Common myeloid progenitor, CD34-positive (primary cell): ENCODE measurements at regions not wholly inside any gene's neighbourhood (a gene's known extent, or its start where the extent isn't known, plus 50 kb on each side); places are given as distances from the start of the nearest gene placed in this dataset.

Experiments
- CTCF ChIA-PET: fragments of 350-600 bp; sonication (Branson Sonifier 250); formaldehyde crosslinking; loops from one replicate; lab custom pipeline; 2021; ENCODE audit warnings: antibody characterized with exemption; lab: Charles Lee
- POLR2A ChIA-PET: fragments of 350-600 bp; sonication (Branson Sonifier 250); formaldehyde crosslinking; loops from one replicate; lab custom pipeline; 2021; ENCODE audit warnings: antibody characterized with exemption; lab: Charles Lee
- DNase-seq, 3 donors: peaks; one replicate each; pipeline versions ENCODE4 v3.0.0 to v3.0.0-alpha.2; 2013
- H3K27ac ChIP-seq, 2 experiments: 1 replicate in 1 of 2; 2 replicates in 1 of 2; pipeline ENCODE4 v1.7.0; 2013; ENCODE audit warnings: inconsistent platforms in 2 of 2, low read length in 2 of 2, mild to moderate bottlenecking in 2 of 2, low read depth in 1 of 2, moderate library complexity in 1 of 2; ENCODE audit not compliant: severe bottlenecking in 2 of 2, insufficient read depth in 1 of 2, poor library complexity in 1 of 2
- H3K27me3 ChIP-seq, 5 experiments: replicated peaks in 2 of 5; 1 replicate in 3 of 5; 2 replicates in 2 of 5; pipeline versions ENCODE4 v1.6.1 to v1.7.0; 2013; ENCODE audit warnings: low read length in 4 of 5, mild to moderate bottlenecking in 2 of 5, moderate library complexity in 2 of 5, inconsistent platforms in 1 of 5; ENCODE audit not compliant: insufficient read depth in 5 of 5, control insufficient read depth in 4 of 5
- H3K36me3 ChIP-seq, 4 experiments: 1 replicate in 2 of 4; 2 replicates in 2 of 4; pipeline versions ENCODE4 v1.6.1 to v1.7.0; 2013; ENCODE audit warnings: low read length in 3 of 4, control low read depth in 1 of 4, mild to moderate bottlenecking in 1 of 4; ENCODE audit not compliant: control insufficient read depth in 4 of 4, insufficient read depth in 4 of 4
- H3K4me1 ChIP-seq, 4 experiments: 1 replicate in 3 of 4; 2 replicates in 1 of 4; pipeline versions ENCODE4 v1.6.1 to v1.7.1; 2013; ENCODE audit warnings: low read length in 3 of 4, mild to moderate bottlenecking in 3 of 4, control low read depth in 1 of 4, inconsistent platforms in 1 of 4, moderate library complexity in 1 of 4; ENCODE audit not compliant: control insufficient read depth in 4 of 4, insufficient read depth in 4 of 4; ENCODE audit errors: control extremely low read depth in 1 of 4
- H3K4me3 ChIP-seq, 7 experiments: 1 replicate in 4 of 7; 2 replicates in 3 of 7; pipeline versions ENCODE4 v1.5.1 to v1.7.0; 2013; ENCODE audit warnings: mild to moderate bottlenecking in 7 of 7, low read length in 6 of 7, moderate library complexity in 6 of 7, inconsistent platforms in 2 of 7, low read depth in 2 of 7, control low read depth in 1 of 7; ENCODE audit not compliant: insufficient read depth in 4 of 7, control insufficient read depth in 1 of 7; ENCODE audit errors: extremely low read depth in 1 of 7
- H3K9me3 ChIP-seq, 5 experiments: 1 replicate in 4 of 5; 2 replicates in 1 of 5; pipeline versions ENCODE4 v1.6.1 to v1.7.1; 2013; ENCODE audit warnings: low read length in 4 of 5, mild to moderate bottlenecking in 2 of 5, inconsistent platforms in 1 of 5, low read depth in 1 of 5, moderate library complexity in 1 of 5; ENCODE audit not compliant: control insufficient read depth in 4 of 5, insufficient read depth in 2 of 5; ENCODE audit errors: control extremely low read depth in 1 of 5
- WGBS: methylation state at CpG from one replicate; pipeline ENCODE4 v1.1.5; 2013; ENCODE audit not compliant: insufficient coverage; 5-methylcytosine and 5-hydroxymethylcytosine counted together

GRCh38 chr13:27327633-27328032 lies 57.0 kb downstream of the RASL11A start:
- ChIA-PET CTCF (no interaction called here), POLR2A (no interaction called here)
- Histone ChIP-seq H3K4me3 (no peak overlapping the region), H3K36me3 (no peaks in the 10 kb centered on the region), H3K27ac (no peak overlapping the region), H3K4me1 (no peaks in the 10 kb centered on the region), H3K27me3 (peaks cover 0 to 3% (median 0%) of the 10 kb centered on the region in 5 experiments), H3K9me3 (peaks cover 0 to 4% (median 0%) of the 10 kb centered on the region in 5 experiments)
- no peak for DNase-seq
- 100% methylated on average over 2 of the region's 5 CpGs for WGBS

DNA sequence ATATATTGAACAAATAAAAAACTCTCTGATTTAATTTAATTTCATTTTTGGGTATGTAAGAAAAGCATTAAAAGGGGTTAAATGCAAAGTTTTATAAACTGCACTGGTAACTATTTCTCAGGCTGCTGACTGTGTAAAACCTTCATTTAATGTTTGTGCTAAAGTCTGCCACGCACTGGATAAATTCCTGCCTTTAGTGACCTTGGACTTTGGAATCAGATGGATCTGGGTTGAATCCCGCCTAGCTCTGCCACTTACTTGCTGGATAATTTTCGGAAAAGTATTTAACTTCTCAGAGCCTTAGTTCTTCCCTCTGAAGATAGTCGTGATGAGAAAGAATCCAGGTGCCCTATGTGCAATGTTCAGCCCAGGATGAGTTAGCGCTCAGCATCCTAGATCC lies 58.6 kb downstream of the RASL11A start:
- ChIA-PET POLR2A (no interaction called here), CTCF (no interaction called here)
- H3K4me3 ChIP-seq: no peak overlapping the region
- H3K36me3 ChIP-seq: no peaks in the 10 kb centered on the region
- no peak overlapping the region for H3K27ac ChIP-seq
- 99% methylated on average over 5 of the region's 5 CpGs for WGBS
- peaks cover 0 to 3% (median 0%) of the 10 kb centered on the region in 5 experiments for H3K27me3 ChIP-seq
- no peaks in the 10 kb centered on the region for H3K9me3 ChIP-seq
- no peak for DNase-seq
- H3K4me1 ChIP-seq: no peaks in the 10 kb centered on the region

GRCh38 chr13:27334774-27335435 lies 64.3 kb downstream of the RASL11A start:
- no peaks in the 10 kb centered on the region for H3K36me3 ChIP-seq
- no peaks in the 10 kb centered on the region for H3K4me1 ChIP-seq
- H3K27ac ChIP-seq: no peak overlapping the region
- H3K4me3 ChIP-seq: no peak overlapping the region
- ChIA-PET CTCF (interaction anchor here (1.0 to 1.1 kb wide), 3 partner anchors 12 to 350 kb away, joined by 3 read pairs; no protein-coding TSS in a partner anchor), POLR2A (interaction anchor here (0.6 kb wide), 2 partner anchors 495 to 507 kb away, joined by 3 read pairs; no protein-coding TSS in a partner anchor)
- H3K9me3 ChIP-seq: no peaks in the 10 kb centered on the region
- WGBS: 98% methylated on average over 9 of the region's 13 CpGs
- peaks cover 0 to 3% (median 0%) of the 10 kb centered on the region in 5 experiments for H3K27me3 ChIP-seq
- no peak for DNase-seq

DNA sequence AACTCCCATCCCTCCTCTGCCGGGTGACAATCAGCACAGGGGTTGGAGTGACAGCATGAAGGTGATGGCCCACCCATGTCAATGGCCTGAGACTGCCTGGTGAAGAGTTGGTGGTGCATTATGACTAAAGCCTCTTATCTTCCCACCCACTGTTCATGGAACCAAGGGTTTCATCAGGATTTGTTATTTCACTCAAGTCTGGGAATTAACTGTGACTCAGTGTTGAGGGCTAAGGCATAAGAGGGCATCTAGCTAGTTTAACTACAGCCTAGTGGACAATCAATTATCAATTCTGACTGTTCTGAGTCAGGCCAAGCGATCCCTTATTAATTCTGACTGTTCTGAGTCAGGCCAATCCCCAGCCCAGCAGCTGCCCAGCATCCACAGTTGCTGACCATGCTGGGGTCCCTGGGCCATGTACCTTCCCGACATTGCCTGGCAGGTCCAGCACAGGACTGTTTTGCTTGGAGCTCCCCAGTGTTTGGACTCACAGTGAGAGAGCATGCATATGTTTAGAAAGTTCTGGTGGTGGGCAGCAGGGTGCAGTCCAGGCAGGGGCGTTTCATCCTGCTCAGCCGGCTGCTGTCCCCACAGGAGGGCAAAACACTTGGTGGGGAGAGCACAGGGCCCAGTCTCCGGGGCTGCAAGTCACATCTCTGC lies 65.5 kb downstream of the RASL11A start:
- peaks cover 0 to 3% (median 0%) of the 10 kb centered on the region in 5 experiments for H3K27me3 ChIP-seq
- H3K9me3 ChIP-seq: no peaks in the 10 kb centered on the region
- WGBS: 86% methylated on average over 5 of the region's 6 CpGs
- DNase-seq: no peak
- ChIA-PET CTCF (no interaction called here), POLR2A (no interaction called here)
- H3K27ac ChIP-seq: no peak overlapping the region
- no peak overlapping the region for H3K4me3 ChIP-seq
- H3K36me3 ChIP-seq: no peaks in the 10 kb centered on the region
- no peaks in the 10 kb centered on the region for H3K4me1 ChIP-seq

DNA sequence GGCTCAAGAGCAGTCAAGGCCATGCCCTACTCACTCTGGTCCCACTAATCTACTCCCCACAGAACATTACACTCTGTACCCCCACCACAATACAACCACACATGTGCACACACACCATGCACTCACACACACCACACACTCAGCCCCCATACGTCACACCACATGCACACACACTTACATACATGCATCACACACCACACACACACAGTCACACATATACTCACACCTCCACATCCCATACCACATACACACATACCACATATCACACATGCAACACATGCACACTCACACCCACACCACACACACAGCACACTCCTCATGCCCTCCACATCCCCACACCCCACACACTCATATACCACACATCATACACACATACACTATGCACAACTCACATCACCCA lies 67.6 kb downstream of the RASL11A start:
- Histone ChIP-seq H3K27me3 (peaks cover 0 to 1% (median 0%) of the 10 kb centered on the region in 5 experiments), H3K4me3 (no peak overlapping the region), H3K27ac (no peak overlapping the region), H3K9me3 (no peaks in the 10 kb centered on the region), H3K4me1 (peaks cover 0 to 5% (median 0%) of the 10 kb centered on the region in 4 experiments), H3K36me3 (no peaks in the 10 kb centered on the region)
- DNase-seq: no peak
- 100% methylated on average over 1 of the region's 1 CpG for WGBS
- ChIA-PET CTCF (interaction anchor here (0.5 to 1.3 kb wide), 6 partner anchors 10 to 268 kb away, joined by 3 to 4 read pairs (median 3); no protein-coding TSS in a partner anchor), POLR2A (no interaction called here)

GRCh38 chr13:27338816-27339215 lies 68.2 kb downstream of the RASL11A start:
- WGBS: 82% methylated on average over 3 of the region's 8 CpGs
- Histone ChIP-seq H3K4me1 (peaks cover 0 to 5% (median 0%) of the 10 kb centered on the region in 4 experiments), H3K27ac (no peak overlapping the region), H3K36me3 (no peaks in the 10 kb centered on the region), H3K9me3 (no peaks in the 10 kb centered on the region), H3K27me3 (peaks cover 0 to 1% (median 0%) of the 10 kb centered on the region in 5 experiments), H3K4me3 (no peak overlapping the region)
- ChIA-PET POLR2A (no interaction called here), CTCF (interaction anchor here (0.5 to 1.4 kb wide), 6 partner anchors 10 to 392 kb away, joined by 3 to 4 read pairs (median 4); no protein-coding TSS in a partner anchor)
- peak; percentile 32 to 55 (median 33) for DNase-seq

DNA sequence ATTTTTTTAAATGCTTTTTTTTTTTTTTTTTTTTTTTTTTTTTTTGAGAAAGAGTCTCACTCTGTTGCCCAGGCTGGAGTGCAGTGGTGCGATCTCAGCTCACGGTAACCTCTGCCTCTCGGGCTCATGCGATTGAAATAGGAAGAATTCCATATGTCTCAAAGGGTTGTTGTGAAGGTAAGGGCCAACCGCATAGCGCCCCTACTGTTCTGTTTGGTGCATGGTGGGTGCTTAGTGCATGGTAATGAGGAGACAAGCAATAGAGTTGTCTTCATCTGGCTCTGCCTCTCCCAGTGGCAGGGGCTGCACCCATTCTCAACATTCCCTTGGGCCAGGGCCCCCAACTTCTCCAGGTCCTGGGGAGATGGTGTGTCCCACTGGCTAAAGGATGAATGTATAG lies 68.7 kb downstream of the RASL11A start:
- WGBS: 31% methylated on average over 6 of the region's 6 CpGs
- Histone ChIP-seq H3K9me3 (no peaks in the 10 kb centered on the region), H3K36me3 (no peaks in the 10 kb centered on the region), H3K27ac (no peak overlapping the region), H3K4me3 (no peak overlapping the region), H3K4me1 (peaks cover 0 to 5% (median 0%) of the 10 kb centered on the region in 4 experiments), H3K27me3 (peaks cover 0 to 1% (median 0%) of the 10 kb centered on the region in 5 experiments)
- DNase-seq: peak; percentile 52 to 68 (median 67)
- POLR2A ChIA-PET: no interaction called here
- CTCF ChIA-PET: interaction anchor here (0.8 to 3.1 kb wide), 10 partner anchors 8 to 393 kb away, joined by 3 to 18 read pairs (median 4); no protein-coding TSS in a partner anchor
